IgD-negative memory B cell (primary cell): ENCODE measurements at regions not wholly inside any gene's neighbourhood (a gene's known extent, or its start where the extent isn't known, plus 50 kb on each side); places are given as distances from the start of the nearest gene placed in this dataset.

Experiments
- H3K27ac Mint-ChIP-seq, 3 donors: one replicate each; pipeline ENCODE4 v1.8.0; 2020 to 2022; ENCODE audit warnings: mild to moderate bottlenecking in 3 of 3, mixed read lengths in 3 of 3, moderate library complexity in 1 of 3
- H3K27me3 Mint-ChIP-seq: one replicate; pipeline ENCODE4 v1.8.0; 2021; ENCODE audit warnings: mixed read lengths
- H3K36me3 Mint-ChIP-seq: one replicate; pipeline ENCODE4 v1.8.0; 2020; ENCODE audit warnings: mild to moderate bottlenecking, mixed read lengths
- H3K4me1 Mint-ChIP-seq, 3 donors: one replicate each; pipeline ENCODE4 v1.8.0; 2020 to 2022; ENCODE audit warnings: mixed read lengths in 3 of 3, mild to moderate bottlenecking in 1 of 3
- H3K4me3 Mint-ChIP-seq, 4 donors: one replicate each; pipeline ENCODE4 v1.8.0; 2020 to 2022; ENCODE audit warnings: mild to moderate bottlenecking in 4 of 4, mixed read lengths in 4 of 4, moderate library complexity in 3 of 4
- H3K9me3 Mint-ChIP-seq, 3 donors: one replicate each; pipeline ENCODE4 v1.8.0; 2020 to 2021; ENCODE audit warnings: mixed read lengths in 3 of 3, mild to moderate bottlenecking in 1 of 3

DNA sequence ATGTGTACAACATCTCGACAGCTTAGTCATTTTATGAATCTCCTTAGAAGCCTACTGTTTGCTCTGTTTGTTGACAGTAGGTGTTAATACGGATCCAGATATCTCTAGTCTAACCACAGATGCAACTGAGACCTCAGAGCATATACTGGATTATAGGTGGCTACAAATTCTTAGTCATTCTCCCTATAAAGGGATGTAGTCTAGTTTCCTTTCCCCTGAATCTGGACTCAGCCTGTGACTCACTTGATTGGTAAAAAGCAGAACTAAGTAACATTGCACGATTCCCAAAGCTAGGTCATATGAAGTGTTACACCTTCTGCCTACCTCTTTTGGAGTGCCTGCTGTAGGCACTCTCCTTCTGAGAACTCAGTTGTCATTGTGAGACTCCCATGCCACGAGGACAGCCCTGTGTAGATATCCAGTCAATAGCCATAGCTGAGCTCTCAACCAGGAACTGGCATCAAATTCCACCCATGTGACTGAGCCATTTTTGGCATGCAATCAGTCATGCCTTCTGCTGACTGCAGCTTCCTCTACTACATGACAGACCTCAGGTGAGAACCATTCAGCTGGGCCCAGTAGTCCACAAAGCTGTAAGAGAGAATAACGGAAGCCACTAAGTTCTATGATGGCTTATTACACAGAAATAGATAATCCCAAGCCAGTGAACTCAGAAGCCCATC, 135.9 kb upstream of the CHRM3 start:
- Mint-ChIP-seq H3K27ac (no peak overlapping the region), H3K4me1 (no peaks in the 10 kb centered on the region), H3K9me3 (peaks cover 0 to 11% (median 3%) of the 10 kb centered on the region in 3 donors), H3K27me3 (no peaks in the 10 kb centered on the region), H3K36me3 (peaks cover 2% of the 10 kb centered on the region), H3K4me3 (no peak overlapping the region)

- Mint-ChIP-seq H3K36me3 (no peaks in the 10 kb centered on the region), H3K9me3 (peaks cover 0 to 7% (median 3%) of the 10 kb centered on the region in 3 donors), H3K4me3 (no peak overlapping the region), H3K27ac (no peak overlapping the region), H3K27me3 (no peaks in the 10 kb centered on the region), H3K4me1 (no peaks in the 10 kb centered on the region)
Observed at GRCh38 chr1:239247285-239247684, 139.1 kb upstream of the CHRM3 start.

GRCh38 chr1:239244084-239244483, 142.3 kb upstream of the CHRM3 start:
- H3K4me1 Mint-ChIP-seq, result no peaks in the 10 kb centered on the region
- H3K9me3 Mint-ChIP-seq, result peaks cover 0 to 13% (median 1%) of the 10 kb centered on the region in 3 donors
- H3K27ac Mint-ChIP-seq, result no peak overlapping the region
- no peaks in the 10 kb centered on the region for H3K27me3 Mint-ChIP-seq
- H3K36me3 Mint-ChIP-seq, result no peaks in the 10 kb centered on the region
- H3K4me3 Mint-ChIP-seq, result no peak overlapping the region

- no peak overlapping the region for H3K27ac Mint-ChIP-seq
- H3K36me3 Mint-ChIP-seq, result no peaks in the 10 kb centered on the region
- H3K4me1 Mint-ChIP-seq, result no peaks in the 10 kb centered on the region
- H3K27me3 Mint-ChIP-seq, result no peaks in the 10 kb centered on the region
- H3K4me3 Mint-ChIP-seq, result no peak overlapping the region
- peaks cover 0 to 13% (median 1%) of the 10 kb centered on the region in 3 donors for H3K9me3 Mint-ChIP-seq
Observed at GRCh38 chr1:239243006-239243405, 143.4 kb upstream of the CHRM3 start.

GRCh38 chr1:239242404-239242803, 144.0 kb upstream of the CHRM3 start:
- H3K36me3 Mint-ChIP-seq, result no peaks in the 10 kb centered on the region
- no peak overlapping the region for H3K4me3 Mint-ChIP-seq

DNA sequence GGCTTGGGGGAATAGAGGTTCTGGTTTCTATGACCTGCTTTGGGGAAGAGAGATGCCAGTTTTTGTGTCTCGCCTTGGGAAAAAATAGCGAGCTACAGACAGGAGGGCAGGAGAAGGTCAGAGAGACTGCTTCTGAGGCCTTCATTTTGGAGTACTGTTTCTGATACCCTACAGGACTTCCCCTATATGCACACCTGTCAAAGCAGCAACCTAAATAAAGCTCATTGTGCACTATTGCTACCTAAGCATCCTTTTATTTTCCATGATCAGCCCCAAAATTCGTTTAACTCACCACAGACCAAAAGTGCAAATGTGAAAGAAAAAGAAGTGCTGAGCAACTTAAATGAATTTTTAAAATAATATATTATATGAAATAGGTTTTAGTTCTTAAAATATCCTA, 145.6 kb upstream of the CHRM3 start:
- Mint-ChIP-seq H3K27me3 (no peaks in the 10 kb centered on the region), H3K4me3 (no peak overlapping the region), H3K9me3 (peaks cover 1 to 18% (median 2%) of the 10 kb centered on the region in 3 donors), H3K27ac (no peak overlapping the region), H3K36me3 (no peaks in the 10 kb centered on the region), H3K4me1 (no peaks in the 10 kb centered on the region)

More at GRCh38 chr1:239242404-239242803, 144.0 kb upstream of the CHRM3 start:
- Mint-ChIP-seq H3K27me3 (no peaks in the 10 kb centered on the region), H3K27ac (no peak overlapping the region), H3K9me3 (peaks cover 1 to 13% (median 2%) of the 10 kb centered on the region in 3 donors), H3K4me1 (no peaks in the 10 kb centered on the region)

GRCh38 chr1:239239529-239239928, 146.8 kb upstream of the CHRM3 start:
- H3K4me1 Mint-ChIP-seq, result no peaks in the 10 kb centered on the region
- H3K36me3 Mint-ChIP-seq, result no peaks in the 10 kb centered on the region
- no peak overlapping the region for H3K27ac Mint-ChIP-seq
- no peak overlapping the region for H3K4me3 Mint-ChIP-seq
- H3K27me3 Mint-ChIP-seq, result no peaks in the 10 kb centered on the region
- peaks cover 1 to 12% (median 2%) of the 10 kb centered on the region in 3 donors for H3K9me3 Mint-ChIP-seq

- Mint-ChIP-seq H3K36me3 (no peaks in the 10 kb centered on the region), H3K27ac (no peak overlapping the region), H3K4me1 (no peaks in the 10 kb centered on the region), H3K27me3 (no peaks in the 10 kb centered on the region), H3K9me3 (peaks cover 1 to 12% (median 2%) of the 10 kb centered on the region in 3 donors), H3K4me3 (no peak overlapping the region)
Observed at GRCh38 chr1:239237912-239238311, 148.5 kb upstream of the CHRM3 start.

DNA sequence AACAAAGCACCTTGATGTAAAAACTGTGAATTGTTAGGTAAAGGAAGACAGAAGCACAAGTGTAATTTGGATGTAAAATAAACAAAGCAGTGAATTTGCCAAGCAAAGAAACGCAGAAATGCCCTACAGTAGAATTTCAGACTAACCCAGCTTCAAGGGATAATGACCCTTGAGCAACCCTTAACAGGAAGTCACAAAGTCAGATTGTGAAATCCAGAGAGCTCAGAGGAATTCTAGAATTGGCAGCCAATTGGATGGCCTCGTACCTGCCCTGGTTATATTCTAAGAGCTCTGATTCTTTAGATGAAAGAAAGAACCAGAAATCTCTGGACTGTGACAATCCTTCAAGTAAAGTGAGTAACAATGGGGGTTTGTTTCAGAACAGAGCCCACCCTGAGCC, 152.7 kb upstream of the CHRM3 start:
- Mint-ChIP-seq H3K27me3 (no peaks in the 10 kb centered on the region), H3K4me1 (no peaks in the 10 kb centered on the region), H3K27ac (no peak overlapping the region), H3K4me3 (peak overlapping the region in 1 of 4 donors; percentile 41), H3K36me3 (peaks cover 3% of the 10 kb centered on the region), H3K9me3 (peaks cover 2 to 8% (median 2%) of the 10 kb centered on the region in 3 donors)

- no peaks in the 10 kb centered on the region for H3K27me3 Mint-ChIP-seq
- H3K4me3 Mint-ChIP-seq, result no peak overlapping the region
- no peak overlapping the region for H3K27ac Mint-ChIP-seq
- H3K9me3 Mint-ChIP-seq, result peaks cover 2 to 8% (median 4%) of the 10 kb centered on the region in 3 donors
- peaks cover 0 to 2% (median 0%) of the 10 kb centered on the region in 3 donors for H3K4me1 Mint-ChIP-seq
- peaks cover 3% of the 10 kb centered on the region for H3K36me3 Mint-ChIP-seq
Observed at GRCh38 chr1:239232921-239233320, 153.4 kb upstream of the CHRM3 start.

DNA sequence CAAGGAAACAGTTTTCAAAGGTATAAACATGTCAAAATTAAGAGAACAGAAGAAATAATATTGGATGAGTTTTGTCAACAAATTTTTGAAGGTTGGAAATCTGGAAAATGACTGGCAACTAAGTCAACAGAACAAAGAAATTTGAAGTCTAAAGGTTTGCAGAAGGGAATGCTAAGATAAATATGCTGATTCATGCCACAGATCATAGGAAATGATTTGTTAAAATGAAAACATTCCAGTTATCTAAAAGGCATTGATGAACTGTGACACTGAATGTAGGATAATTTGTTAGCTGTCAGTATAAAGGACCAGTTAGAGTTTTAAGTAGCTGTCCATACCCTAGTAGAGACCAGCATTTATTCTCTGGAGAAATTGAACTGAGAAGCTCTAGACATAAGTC, 157.9 kb upstream of the CHRM3 start:
- H3K27me3 Mint-ChIP-seq, result no peaks in the 10 kb centered on the region

GRCh38 chr1:239225396-239225795, 161.0 kb upstream of the CHRM3 start:
- Mint-ChIP-seq H3K4me1 (peaks cover 0 to 2% (median 0%) of the 10 kb centered on the region in 3 donors), H3K27me3 (no peaks in the 10 kb centered on the region), H3K4me3 (no peak overlapping the region), H3K27ac (no peak overlapping the region), H3K9me3 (peaks cover 7 to 20% (median 9%) of the 10 kb centered on the region in 3 donors), H3K36me3 (peaks cover 3% of the 10 kb centered on the region)

More for the DNA sequence above, 157.9 kb upstream of the CHRM3 start:
- Mint-ChIP-seq H3K4me3 (no peak overlapping the region), H3K9me3 (peaks cover 4 to 9% (median 4%) of the 10 kb centered on the region in 3 donors), H3K4me1 (peaks cover 0 to 2% (median 0%) of the 10 kb centered on the region in 3 donors), H3K36me3 (peaks cover 3% of the 10 kb centered on the region), H3K27ac (no peak overlapping the region)

GRCh38 chr1:239224100-239224499, 162.3 kb upstream of the CHRM3 start:
- Mint-ChIP-seq H3K36me3 (no peaks in the 10 kb centered on the region), H3K4me3 (no peak overlapping the region), H3K4me1 (peaks cover 0 to 2% (median 0%) of the 10 kb centered on the region in 3 donors), H3K9me3 (peaks cover 6 to 18% (median 7%) of the 10 kb centered on the region in 3 donors), H3K27ac (no peak overlapping the region), H3K27me3 (no peaks in the 10 kb centered on the region)

DNA sequence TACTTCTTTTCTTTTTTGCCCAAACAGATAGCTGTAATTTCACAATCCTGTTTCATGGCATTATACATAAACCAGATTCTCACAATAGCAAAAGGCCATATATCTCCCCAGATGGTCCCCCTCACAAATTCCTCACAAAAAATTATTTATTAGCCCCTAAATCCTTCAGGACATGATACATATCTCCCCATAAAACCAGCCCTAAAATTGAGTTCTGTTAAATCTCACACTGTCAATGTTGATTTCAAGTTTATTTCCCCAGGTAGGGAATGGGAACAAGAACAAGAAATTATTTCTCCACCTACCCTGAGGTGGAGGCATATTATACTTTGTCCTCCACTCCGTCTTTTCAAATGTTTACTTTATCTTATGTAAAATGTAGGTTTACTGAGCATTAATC, 163.4 kb upstream of the CHRM3 start:
- no peaks in the 10 kb centered on the region for H3K4me1 Mint-ChIP-seq
- H3K27ac Mint-ChIP-seq, result no peak overlapping the region
- no peaks in the 10 kb centered on the region for H3K36me3 Mint-ChIP-seq
- no peak overlapping the region for H3K4me3 Mint-ChIP-seq
- no peaks in the 10 kb centered on the region for H3K27me3 Mint-ChIP-seq
- H3K9me3 Mint-ChIP-seq, result peaks cover 6 to 24% (median 8%) of the 10 kb centered on the region in 3 donors

DNA sequence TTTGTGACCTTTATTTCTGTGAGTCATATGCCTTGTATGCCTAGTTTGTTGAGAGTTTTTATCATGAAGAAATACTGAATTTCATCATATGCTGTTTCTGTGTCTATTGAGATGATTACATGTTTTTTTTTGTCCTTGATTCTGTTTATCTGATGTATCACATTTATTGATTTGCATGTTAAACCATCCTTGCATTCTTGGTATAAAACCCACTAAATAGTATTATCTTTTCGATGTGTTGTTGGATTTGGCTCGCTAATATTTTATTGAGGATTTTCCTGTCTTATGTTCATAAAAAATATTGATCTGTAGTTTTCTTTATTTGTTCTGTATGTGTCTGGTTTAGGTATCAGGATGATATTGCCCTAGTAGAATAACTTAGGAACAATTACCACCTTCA, 164.7 kb upstream of the CHRM3 start:
- no peaks in the 10 kb centered on the region for H3K36me3 Mint-ChIP-seq
- peaks cover 5 to 24% (median 9%) of the 10 kb centered on the region in 3 donors for H3K9me3 Mint-ChIP-seq
- no peaks in the 10 kb centered on the region for H3K27me3 Mint-ChIP-seq
- H3K4me3 Mint-ChIP-seq, result no peak overlapping the region
- H3K27ac Mint-ChIP-seq, result no peak overlapping the region
- H3K4me1 Mint-ChIP-seq, result no peaks in the 10 kb centered on the region

DNA sequence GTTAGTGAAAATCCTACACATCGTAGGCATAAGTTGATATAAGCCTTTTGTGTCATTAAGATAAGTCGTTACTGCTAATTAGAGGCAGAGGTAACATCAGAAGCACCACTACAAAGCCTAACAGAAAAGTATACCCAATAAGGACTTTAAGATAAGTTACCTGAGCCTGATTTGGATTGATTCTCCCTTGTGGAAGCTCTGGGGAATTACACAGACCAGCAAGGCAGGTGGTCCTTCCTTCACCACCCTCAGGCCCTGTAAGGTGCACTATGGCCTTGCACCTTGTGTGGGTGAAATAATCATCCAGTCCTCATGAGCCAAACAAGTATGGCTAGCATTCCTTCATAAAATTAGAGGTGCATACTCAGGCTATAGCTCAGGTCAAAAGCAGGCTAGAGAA, 166.7 kb upstream of the CHRM3 start:
- Mint-ChIP-seq H3K36me3 (no peaks in the 10 kb centered on the region), H3K4me3 (no peak overlapping the region), H3K9me3 (peaks cover 3 to 28% (median 5%) of the 10 kb centered on the region in 3 donors), H3K4me1 (no peaks in the 10 kb centered on the region), H3K27ac (no peak overlapping the region), H3K27me3 (no peaks in the 10 kb centered on the region)
